GM12878 (cell line): ENCODE measurements at regions not wholly inside any gene's neighbourhood (a gene's known extent, or its start where the extent isn't known, plus 50 kb on each side); places are given as distances from the start of the nearest gene placed in this dataset.

Experiments used
- ATAC-seq: fragments of 200-7000 bp; cut with Tn5 transposase; 3 replicates; pipeline ENCODE4 v1.9.1; 2020; ENCODE audit warnings: mild to moderate bottlenecking, moderate library complexity
- BruUV-seq: library from RNA; stranded (reverse); fragments of 400-500 nt; replicated peaks from 2 replicates; lab custom pipeline; 2021; lab: Mats Ljungman, UMichigan
- CTCF ChIA-PET: fragments of 300-600 bp; sonication (Branson Sonifier 250); formaldehyde crosslinking; extraction: SDS; loops from one replicate; lab custom pipeline; 2021; ENCODE audit warnings: inconsistent platforms; lab: Yijun Ruan, JAX
- POLR2A ChIA-PET: fragments of 350-600 bp; formaldehyde crosslinking; extraction: SDS; loops from one replicate; lab custom pipeline; 2021; ENCODE audit warnings: inconsistent platforms; lab: Charles Lee
- RAD21 ChIA-PET: fragments of 300-600 bp; sonication (Branson Sonifier 250); formaldehyde crosslinking; loops from one replicate; lab custom pipeline; 2023; ENCODE audit warnings: antibody characterized with exemption; ENCODE audit not compliant: unreplicated experiment; lab: Charles Lee
- SMC1A ChIA-PET: fragments of 300-600 bp; sonication (Branson Sonifier 250); formaldehyde crosslinking; loops from one replicate; lab custom pipeline; 2023; ENCODE audit not compliant: unreplicated experiment, uncharacterized antibody; lab: Charles Lee
- DNase-seq: peaks from one replicate; pipeline ENCODE4 v3.0.0-alpha.2; 2011; ENCODE audit warnings: low read depth, low spot score
- FAIRE-seq: peaks from 3 replicates; lab custom pipeline; 2011; peaks lifted over from hg19 to GRCh38; lab: Jason Lieb, UNC
- H2AFZ ChIP-seq: 2 replicates; pipeline ENCODE4 v1.6.0; 2011; ENCODE audit warnings: low read depth, low read length, control low read depth; ENCODE audit not compliant: control insufficient read depth
- H3K27ac ChIP-seq: 2 replicates; pipeline ENCODE4 v1.5.1; 2011; ENCODE audit warnings: control low read depth; ENCODE audit not compliant: control insufficient read depth, insufficient read depth
- H3K27me3 ChIP-seq, 2 experiments: replicated peaks in 1 of 2; 2 replicates each; pipeline versions ENCODE4 v1.6.0 to v1.6.1; 2011; ENCODE audit warnings: low read length in 1 of 2; ENCODE audit not compliant: control insufficient read depth in 2 of 2, insufficient read depth in 2 of 2
- H3K36me3 ChIP-seq, 2 experiments: 2 replicates each; pipeline ENCODE4 v1.5.1; 2011; ENCODE audit warnings: low read length in 1 of 2; ENCODE audit not compliant: control insufficient read depth in 2 of 2, insufficient read depth in 2 of 2
- H3K4me1 ChIP-seq: 2 replicates; pipeline ENCODE4 v1.6.1; 2011; ENCODE audit warnings: mild to moderate bottlenecking, low read length, moderate library complexity, mixed read lengths; ENCODE audit not compliant: control insufficient read depth, insufficient read depth
- H3K4me2 ChIP-seq: 2 replicates; pipeline ENCODE4 v1.6.0; 2011; ENCODE audit warnings: control low read depth; ENCODE audit not compliant: control insufficient read depth, insufficient read depth
- H3K4me3 ChIP-seq: fragments of 200-600 bp; sonication (generic); 2 replicates; pipeline ENCODE4 v1.5.1; 2016
- H3K79me2 ChIP-seq: 2 replicates; pipeline ENCODE4 v1.6.0; 2011; ENCODE audit warnings: low read length; ENCODE audit not compliant: control insufficient read depth, insufficient read depth
- H3K9ac ChIP-seq: 2 replicates; pipeline ENCODE4 v1.8.0; 2011; ENCODE audit warnings: low read length, control low read depth, mixed read lengths; ENCODE audit not compliant: control insufficient read depth, insufficient read depth
- H3K9me3 ChIP-seq: replicated peaks from 3 replicates; pipeline ENCODE4 v1.5.1; 2011; ENCODE audit warnings: mild to moderate bottlenecking, low read length; ENCODE audit not compliant: control insufficient read depth, insufficient read depth
- H4K20me1 ChIP-seq: 2 replicates; pipeline ENCODE4 v1.6.0; 2011; ENCODE audit not compliant: control insufficient read depth, insufficient read depth
- BCL11A ChIP-seq: IDR thresholded peaks from 2 replicates; pipeline ENCODE4 v1.6.1; 2011; ENCODE audit warnings: low read depth, low read length
- BRCA1 ChIP-seq: IDR thresholded peaks from 2 replicates; pipeline ENCODE4 v1.6.1; 2011; ENCODE audit warnings: low read depth, low read length, improper control_type of control experiment
- IKZF2 ChIP-seq, 2 experiments: fragments of 450-650 bp; IDR thresholded peaks; 2 replicates each; pipeline ENCODE4 v1.6.1; 2017; ENCODE audit warnings: mild to moderate bottlenecking in 2 of 2, moderate library complexity in 2 of 2
- IRF4 ChIP-seq: IDR thresholded peaks from 2 replicates; pipeline ENCODE4 v1.6.1; 2011; ENCODE audit warnings: low read depth, low read length
- MTA2 ChIP-seq: fragments of 450-650 bp; IDR thresholded peaks from 2 replicates; pipeline ENCODE4 v1.6.1; 2016; ENCODE audit warnings: low read depth, mild to moderate bottlenecking, moderate library complexity
- PAX5 ChIP-seq: IDR thresholded peaks from 2 replicates; pipeline ENCODE4 v1.6.1; 2011; ENCODE audit warnings: low read depth, low read length, borderline replicate concordance
- POLR2AphosphoS5 ChIP-seq: IDR thresholded peaks from 2 replicates; pipeline ENCODE4 v1.6.1; 2011; ENCODE audit warnings: mild to moderate bottlenecking, low read length, inconsistent platforms
- SIN3A ChIP-seq: IDR thresholded peaks from 2 replicates; pipeline ENCODE4 v1.6.1; 2012; ENCODE audit warnings: low read depth, low read length, improper control_type of control experiment
- WGBS: methylation state at CpG from one replicate; pipeline ENCODE4 v1.1.6; 2016; ENCODE audit warnings: low lambda C conversion rate; ENCODE audit not compliant: insufficient replicate concordance, insufficient coverage; ENCODE audit errors: missing lambda C conversion rate; 5-methylcytosine and 5-hydroxymethylcytosine counted together
- in situ Hi-C: fragments of 300-500 bp; cut with MboI; formaldehyde crosslinking; loops from 9 replicates; pipeline ENCODE4 v1.14.3; 2018; ENCODE audit warnings: mixed read lengths
- intact Hi-C: fragments of 100-400 bp; cut with micrococcal nuclease; formaldehyde crosslinking; loops from one replicate; pipeline ENCODE4 v1.14.2; 2022; ENCODE audit not compliant: unreplicated experiment
- TF ChIP-seq, protein P1 (sequence below): fragments of 450-650 bp; IDR thresholded peaks from 2 replicates; pipeline ENCODE4 v1.6.1; 2017; ENCODE audit warnings: borderline replicate concordance

DNA sequence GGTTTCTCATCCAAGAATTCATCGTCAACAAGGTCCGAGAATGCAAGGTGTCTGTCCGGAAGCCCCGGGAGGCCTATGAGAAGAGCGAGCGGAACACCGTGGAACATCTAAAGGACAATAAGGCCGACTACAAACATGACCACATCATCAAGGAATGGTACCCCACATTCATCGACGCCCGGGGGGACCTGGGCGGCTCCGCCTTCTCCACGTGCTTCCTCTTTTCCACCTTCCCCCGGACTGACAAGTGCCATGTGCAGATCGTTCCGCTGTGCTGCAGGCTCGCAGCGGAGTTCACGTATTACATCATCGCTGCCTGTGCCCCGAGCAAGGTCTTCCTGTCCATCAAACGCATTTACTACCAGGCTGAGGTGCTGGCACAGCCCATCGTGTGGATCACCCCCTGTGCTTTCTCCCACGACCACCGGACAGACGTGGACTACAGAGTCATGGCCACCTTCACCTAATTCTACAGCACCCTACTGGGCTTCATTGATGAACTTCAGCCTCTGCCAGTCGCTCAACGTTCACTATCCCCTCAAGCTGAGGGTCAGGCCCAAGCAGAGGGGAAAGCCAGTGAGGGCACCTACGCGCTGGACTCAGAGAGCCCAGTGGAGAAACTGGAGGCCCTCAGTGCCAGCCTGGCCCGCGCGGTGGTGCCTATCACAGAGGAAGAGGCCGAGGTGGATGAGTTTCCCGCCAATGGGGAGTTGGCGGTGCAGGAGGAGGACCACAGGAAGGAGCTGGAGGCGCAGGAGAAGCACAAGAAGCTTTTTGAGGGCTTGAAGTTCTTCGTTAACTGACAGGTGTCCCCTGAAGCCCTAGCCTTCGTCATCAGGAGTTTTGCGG is 125.9 kb upstream of the PABPC4L start:
- Histone ChIP-seq H3K27me3 (no peaks in the 10 kb centered on the region), H3K36me3 (no peaks in the 10 kb centered on the region), H3K4me1 (no peaks in the 10 kb centered on the region), H4K20me1 (no peaks in the 10 kb centered on the region), H3K9me3 (no peaks in the 10 kb centered on the region), H3K9ac (no peak overlapping the region), H3K4me3 (no peak overlapping the region), H3K27ac (no peak overlapping the region), H3K4me2 (no peak overlapping the region), H3K79me2 (no peaks in the 10 kb centered on the region), H2AFZ (no peak overlapping the region)
- ChIA-PET POLR2A (no interaction called here), RAD21 (no interaction called here), SMC1A (interaction anchor here (0.6 kb wide), 1 partner anchor 9 kb away, joined by 4 read pairs; no protein-coding TSS in a partner anchor), CTCF (no interaction called here)
- no peak for DNase-seq
- no peak for FAIRE-seq
- TF ChIP-seq BRCA1 (no peak), PAX5 (no peak), POLR2AphosphoS5 (no peak), MTA2 (no peak), IKZF2 (IDR thresholded peaks at IDR 0.05) (no peak)
- intact Hi-C loops = no loop called here
- in situ Hi-C loops = no loop called here
- no TSS peak for BruUV-seq
- ATAC-seq = no peak
- 76% methylated on average over 41 of the region's 41 CpGs for WGBS

DNA sequence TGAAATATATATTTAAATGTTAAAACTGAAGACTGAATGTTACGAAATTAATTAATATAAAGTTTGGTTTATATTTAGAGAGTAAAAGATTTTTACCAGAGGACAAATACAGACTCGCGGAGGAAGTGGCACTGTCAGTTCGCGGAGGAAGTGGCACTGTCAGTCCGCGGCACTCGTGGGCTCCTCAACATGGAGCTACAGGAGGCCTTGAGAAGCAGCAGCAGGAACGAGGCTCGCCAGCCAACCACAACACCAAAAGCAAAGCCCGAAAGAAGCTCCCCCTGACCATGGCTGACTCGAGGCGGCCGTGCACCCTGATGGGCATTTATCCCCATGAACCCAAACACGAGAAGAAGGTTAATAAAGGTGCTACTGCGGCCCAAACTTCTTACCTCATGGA is 125.3 kb upstream of the PABPC4L start:
- FAIRE-seq (no peak), ATAC-seq (no peak), DNase-seq (no peak)
- ChIA-PET CTCF (no interaction called here), POLR2A (no interaction called here), RAD21 (no interaction called here), SMC1A (no interaction called here)
- Histone ChIP-seq H3K4me2 (no peak overlapping the region), H3K79me2 (no peaks in the 10 kb centered on the region), H3K27me3 (no peaks in the 10 kb centered on the region), H3K9ac (no peak overlapping the region), H3K36me3 (no peaks in the 10 kb centered on the region), H3K4me3 (no peak overlapping the region), H3K9me3 (no peaks in the 10 kb centered on the region), H2AFZ (no peak overlapping the region), H3K4me1 (no peaks in the 10 kb centered on the region), H3K27ac (no peak overlapping the region), H4K20me1 (no peaks in the 10 kb centered on the region)
- TF ChIP-seq, protein P1, sequence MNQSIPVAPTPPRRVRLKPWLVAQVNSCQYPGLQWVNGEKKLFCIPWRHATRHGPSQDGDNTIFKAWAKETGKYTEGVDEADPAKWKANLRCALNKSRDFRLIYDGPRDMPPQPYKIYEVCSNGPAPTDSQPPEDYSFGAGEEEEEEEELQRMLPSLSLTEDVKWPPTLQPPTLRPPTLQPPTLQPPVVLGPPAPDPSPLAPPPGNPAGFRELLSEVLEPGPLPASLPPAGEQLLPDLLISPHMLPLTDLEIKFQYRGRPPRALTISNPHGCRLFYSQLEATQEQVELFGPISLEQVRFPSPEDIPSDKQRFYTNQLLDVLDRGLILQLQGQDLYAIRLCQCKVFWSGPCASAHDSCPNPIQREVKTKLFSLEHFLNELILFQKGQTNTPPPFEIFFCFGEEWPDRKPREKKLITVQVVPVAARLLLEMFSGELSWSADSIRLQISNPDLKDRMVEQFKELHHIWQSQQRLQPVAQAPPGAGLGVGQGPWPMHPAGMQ = no peak
- TF ChIP-seq SIN3A = no peak
- no peak for TF ChIP-seq IRF4
- no peak for TF ChIP-seq BCL11A
- in situ Hi-C loops = no loop called here
- 42% methylated on average over 16 of the region's 16 CpGs for WGBS
- intact Hi-C loops = no loop called here
- BruUV-seq = no TSS peak
